HTR-8/SVneo (cell line): ENCODE measurements at regions not wholly inside any gene's neighbourhood (a gene's known extent, or its start where the extent isn't known, plus 50 kb on each side); places are given as distances from the start of the nearest gene placed in this dataset.
"Not testable (repeated sequence)": the region's sequence is repeated elsewhere in the genome, so short reads cannot be mapped to it uniquely, and the experiment has no call there.

Experiments used
- DNase-seq: peaks from one replicate; pipeline ENCODE4 v3.0.0; 2011; ENCODE audit warnings: low spot score, mixed read lengths; ENCODE audit not compliant: insufficient read length
- FAIRE-seq: peaks from 2 replicates; lab custom pipeline; 2011; peaks lifted over from hg19 to GRCh38; lab: Jason Lieb, UNC

DNA sequence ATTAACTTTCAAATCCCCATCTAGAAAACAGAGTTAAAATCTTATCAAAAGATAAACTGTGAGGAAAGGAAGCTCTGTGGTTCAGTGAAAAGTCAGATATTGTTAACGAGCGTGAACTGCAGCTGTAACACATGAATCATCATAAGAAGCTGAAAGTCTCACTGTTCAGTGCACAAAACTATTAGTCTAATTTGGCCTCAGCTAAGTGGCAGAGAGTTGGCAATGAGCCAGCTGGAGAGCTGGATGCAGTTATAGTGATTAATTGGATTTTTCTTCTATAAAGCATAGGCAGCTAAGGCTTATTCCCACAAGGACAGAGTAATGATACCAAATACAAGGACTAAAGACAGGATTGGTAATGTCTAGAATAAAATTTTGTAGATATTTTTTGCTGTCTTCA, 101.1 kb upstream of the ABCB5 start:
- FAIRE-seq (no peak), DNase-seq (peak; percentile 18)

DNA sequence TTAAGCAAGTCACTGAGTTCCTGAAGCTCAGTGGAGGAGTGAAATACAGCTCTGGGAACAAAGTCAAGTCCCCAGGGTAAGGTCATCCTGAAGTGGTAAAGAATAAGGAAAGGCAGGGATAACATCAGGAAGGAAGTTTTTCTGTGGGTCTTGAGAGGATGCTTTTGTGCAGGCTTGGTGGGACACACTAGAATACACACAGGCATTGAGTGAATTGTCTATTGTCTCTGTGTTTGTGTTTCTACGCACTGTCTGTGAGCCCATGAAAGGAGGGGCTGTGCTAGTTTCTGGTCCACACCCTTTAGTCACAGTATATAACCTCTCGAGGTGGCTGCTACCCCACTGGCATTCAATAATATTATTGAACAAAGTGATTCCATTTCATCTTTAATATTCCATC, 95.8 kb upstream of the ABCB5 start:
- FAIRE-seq = no peak
- DNase-seq = no peak

DNA sequence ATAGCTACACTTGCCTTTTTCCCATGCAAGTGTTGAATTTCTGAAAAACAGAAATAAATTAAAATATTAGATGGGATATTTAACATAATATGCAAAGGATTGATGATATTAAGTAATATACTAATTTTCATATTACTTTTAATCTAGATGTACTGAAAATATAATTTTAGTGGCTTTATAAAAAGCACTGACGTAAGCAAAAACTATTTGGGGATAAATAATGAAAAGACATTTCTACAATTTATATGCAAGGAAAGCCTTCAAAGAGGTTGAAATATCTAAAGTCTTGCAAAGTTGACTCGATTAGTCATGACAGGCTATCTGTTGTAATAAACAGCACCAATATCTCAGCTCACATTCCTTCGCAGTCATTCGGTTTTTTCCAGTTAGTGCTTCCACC, 94.9 kb upstream of the ABCB5 start:
- FAIRE-seq (no peak), DNase-seq (no peak)

DNA sequence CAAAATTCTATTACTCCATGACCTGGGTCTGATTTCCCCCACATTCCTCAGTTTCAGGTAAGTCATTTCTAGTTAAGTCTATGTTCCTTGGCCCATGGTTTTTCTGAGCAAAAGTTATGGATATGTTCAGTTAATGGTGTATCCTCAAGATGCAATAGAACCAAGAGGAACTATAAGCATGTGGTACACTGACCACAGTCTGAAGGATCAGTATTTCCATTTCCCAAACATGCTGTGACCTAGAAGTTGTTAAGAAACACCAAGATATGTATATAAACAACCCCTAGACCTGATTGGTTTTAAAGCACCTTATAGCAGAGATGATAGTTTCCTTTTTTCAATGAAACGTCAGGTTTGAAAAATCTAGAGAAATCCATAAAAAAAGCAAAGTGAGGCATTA, 94.2 kb upstream of the ABCB5 start:
- no peak for DNase-seq
- FAIRE-seq = no peak

DNA sequence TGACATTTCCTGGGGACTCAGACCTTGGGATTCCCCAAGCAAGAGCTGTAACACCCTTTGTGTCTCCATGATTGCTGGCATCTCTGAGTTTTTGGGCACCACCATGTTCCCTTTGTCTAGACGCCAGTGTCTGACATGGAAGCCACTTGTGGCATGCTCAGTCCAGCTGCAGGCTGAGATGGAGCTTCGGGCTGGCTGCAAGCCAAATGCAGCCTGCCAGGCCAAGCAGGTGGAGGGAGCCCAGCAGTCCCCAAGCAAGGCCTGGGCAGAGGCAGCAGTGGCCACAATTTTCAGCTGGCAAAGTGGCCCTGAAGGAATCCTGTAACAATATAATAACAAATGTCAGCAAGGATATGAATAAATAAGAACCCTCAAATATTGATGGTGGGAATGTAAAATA, 86.2 kb upstream of the ABCB5 start:
- FAIRE-seq = no peak
- no peak for DNase-seq

DNA sequence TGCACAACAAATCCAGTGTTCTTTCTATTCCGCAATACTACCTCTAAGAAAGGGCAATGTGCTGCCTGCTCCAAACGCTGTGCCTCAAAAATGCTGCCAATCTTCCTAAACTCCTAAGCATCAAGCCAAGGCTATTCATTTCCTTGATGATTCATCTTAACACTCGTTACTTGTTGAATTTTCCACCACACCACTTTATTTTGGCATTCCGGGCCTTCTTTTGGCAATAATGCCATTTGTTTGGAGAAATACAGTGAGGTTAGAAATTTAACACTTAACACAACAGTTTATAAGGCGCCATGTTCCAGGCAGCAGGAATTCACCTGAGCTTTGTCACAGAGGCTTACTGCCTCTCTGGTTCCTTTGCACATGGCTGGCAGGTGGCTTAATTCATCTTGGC, 82.6 kb upstream of the ABCB5 start:
- DNase-seq (no peak), FAIRE-seq (no peak)

DNA sequence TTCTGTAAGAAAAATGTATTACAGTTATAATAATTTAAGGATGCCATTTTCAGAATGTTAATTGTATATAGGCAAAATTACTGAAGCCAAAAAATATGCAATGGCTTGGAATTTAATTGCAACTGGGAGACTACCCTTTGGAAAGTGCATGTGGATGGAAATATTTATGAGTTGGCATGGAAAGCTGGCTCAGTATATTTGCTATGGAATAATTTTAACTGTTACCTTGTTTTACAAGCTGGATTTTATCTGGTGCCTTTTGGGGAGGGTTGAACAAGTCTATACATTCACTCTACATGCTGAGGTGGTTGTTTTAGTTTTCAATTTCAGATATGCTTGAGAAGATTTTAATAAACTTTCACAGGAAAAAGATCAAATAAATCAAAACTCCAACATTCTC, 80.9 kb upstream of the ABCB5 start:
- no peak for DNase-seq
- FAIRE-seq = no peak

DNA sequence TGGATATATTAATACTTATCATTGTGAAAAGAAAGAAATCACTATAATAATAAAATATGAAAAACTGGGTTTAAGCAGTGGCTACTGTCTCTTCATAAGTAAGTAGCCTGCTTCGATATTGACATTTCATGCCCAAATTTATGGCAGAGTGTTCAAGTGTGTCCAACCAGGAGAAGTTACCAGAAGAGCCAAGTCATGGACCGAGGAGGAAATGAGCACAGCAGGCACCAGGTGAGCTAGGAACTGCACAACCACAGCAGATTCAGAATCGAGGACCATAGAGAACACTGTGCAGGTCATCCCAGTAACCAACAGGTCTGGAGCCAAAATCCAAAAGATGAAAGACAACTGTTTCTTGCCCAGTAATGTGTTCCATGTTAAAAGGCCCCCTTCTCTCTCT, 79.9 kb upstream of the ABCB5 start:
- FAIRE-seq (no peak), DNase-seq (no peak)

DNA sequence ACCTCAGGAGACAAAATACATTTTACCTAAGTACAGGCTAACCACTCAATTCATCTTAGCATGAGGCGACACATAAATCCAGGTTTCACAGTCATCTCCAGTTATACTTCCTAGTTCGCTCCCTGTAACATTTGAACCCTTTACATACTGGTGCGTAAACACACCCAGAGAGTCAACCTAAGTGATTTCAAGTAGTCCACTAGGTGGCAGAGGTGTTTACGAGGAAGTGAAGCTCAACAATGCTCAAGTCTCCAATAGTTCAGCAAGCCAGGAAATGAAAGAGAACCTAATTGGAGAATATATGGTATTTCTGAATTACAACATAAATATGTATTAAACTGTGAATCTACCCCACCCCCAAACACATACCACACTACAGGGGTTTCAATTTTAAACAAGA, 76.3 kb upstream of the ABCB5 start:
- DNase-seq = no peak
- FAIRE-seq = no peak

DNA sequence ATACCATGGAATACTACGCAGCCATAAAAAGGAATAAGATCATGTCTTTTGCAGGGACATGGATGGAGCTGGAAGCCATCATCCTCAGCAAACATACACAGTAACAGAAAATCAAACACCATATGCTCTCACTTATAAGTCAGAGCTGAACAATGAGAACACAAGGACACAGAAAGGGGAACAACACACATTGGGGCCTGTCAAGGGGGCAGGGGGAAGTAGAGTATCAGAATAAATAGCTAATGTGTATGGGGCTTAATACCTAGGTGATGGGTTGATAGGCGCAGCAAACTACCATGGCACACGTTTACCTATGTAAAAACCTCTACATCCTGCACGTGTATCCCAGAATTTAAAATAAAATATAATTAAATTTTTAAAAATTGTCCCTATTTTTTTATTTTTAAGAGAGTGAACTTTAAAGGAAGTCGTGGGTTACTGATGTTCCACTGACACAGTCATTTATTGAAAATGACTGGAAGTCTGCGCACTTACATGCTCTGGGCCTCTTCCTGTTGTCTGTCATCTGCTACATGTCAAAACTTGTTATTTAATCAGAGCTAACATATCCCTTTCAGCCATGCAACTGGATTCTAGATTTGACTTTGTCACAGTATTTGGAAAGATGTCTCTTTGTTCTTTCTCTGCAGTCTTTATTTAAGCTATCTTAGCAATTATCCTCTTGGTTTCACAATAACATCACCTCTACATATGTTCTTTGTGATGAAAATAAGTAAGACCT, 73.7 kb upstream of the ABCB5 start:
- no peak for DNase-seq
- FAIRE-seq = no peak

DNA sequence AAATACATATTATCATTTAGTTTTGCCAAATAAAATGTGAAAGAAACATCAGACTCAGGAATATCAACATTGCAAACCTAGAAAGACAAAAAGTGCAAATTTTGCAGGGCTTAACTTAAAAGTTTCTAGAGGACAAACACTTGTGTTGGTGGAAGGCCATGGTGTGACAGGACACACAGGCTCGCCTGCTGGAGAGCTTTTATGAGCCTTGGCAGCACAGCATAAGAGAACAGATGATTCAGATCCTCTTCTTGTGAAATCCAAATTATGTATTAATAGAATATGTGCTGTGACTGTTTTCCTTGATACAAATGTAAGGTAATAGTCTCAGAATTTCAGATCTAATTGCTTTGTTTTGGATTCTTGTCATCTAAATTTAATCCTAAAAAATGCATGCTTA, 72.9 kb upstream of the ABCB5 start:
- no peak for FAIRE-seq
- no peak for DNase-seq

DNA sequence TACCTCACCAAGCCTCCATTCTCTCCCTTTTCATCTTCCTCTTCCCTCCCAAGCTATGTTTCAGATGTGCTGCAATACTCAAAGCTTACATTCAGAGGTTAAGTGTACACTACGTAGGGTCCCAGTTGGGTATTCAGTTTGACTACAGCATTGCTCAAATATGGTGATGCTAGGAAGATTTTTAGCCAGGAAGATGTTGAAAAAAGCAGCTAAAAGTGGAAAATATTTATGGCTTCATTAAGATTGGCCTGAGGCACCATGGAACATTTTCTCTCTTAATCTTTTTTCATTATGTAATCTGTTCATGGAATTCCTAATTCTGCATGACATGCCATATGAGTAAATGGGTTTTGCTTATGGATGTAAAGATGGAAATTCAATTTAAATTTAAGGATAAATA, 72.0 kb upstream of the ABCB5 start:
- FAIRE-seq = no peak
- no peak for DNase-seq

DNA sequence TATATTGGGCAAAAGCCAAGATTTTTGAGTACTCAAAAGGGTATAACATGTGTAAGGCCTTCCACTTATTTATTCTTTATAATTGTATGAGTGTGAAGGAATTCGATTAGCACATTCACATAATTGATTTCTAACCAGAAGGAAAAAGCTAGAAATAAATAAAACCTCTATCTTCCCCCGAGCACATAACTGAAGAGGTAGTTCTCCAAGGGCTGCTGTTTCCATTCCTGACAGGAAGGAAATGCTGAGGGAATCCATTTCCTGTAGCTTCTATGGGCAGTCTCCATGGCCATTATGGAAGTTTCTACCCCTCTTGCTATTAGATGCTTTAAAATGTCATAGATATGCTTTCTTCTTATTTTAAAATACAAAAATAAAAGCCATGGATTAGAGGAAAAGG, 70.5 kb upstream of the ABCB5 start:
- no peak for DNase-seq

DNA sequence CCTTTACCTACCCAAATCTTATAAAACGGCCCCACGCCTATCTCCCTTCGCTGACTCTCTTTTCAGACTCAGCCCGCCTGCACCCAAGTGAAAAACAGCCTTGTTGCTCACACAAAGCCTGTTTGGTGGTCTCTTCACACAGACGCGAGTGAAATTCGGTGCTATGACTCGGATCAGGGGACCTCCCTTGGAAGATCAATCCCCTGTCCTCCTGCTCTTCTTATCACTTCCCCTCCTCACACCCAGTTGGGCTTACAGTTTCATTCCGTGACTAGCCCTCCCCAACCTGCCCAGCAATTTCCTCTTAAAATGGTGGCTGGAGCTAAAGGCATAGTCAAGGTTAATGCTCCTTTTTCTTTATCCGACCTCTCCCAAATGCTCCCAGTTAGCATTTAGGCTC, 68.5 kb upstream of the ABCB5 start:
- FAIRE-seq, DNase-seq: not testable (repeated sequence)

More for the DNA sequence above, 70.5 kb upstream of the ABCB5 start:
- no peak for FAIRE-seq

DNA sequence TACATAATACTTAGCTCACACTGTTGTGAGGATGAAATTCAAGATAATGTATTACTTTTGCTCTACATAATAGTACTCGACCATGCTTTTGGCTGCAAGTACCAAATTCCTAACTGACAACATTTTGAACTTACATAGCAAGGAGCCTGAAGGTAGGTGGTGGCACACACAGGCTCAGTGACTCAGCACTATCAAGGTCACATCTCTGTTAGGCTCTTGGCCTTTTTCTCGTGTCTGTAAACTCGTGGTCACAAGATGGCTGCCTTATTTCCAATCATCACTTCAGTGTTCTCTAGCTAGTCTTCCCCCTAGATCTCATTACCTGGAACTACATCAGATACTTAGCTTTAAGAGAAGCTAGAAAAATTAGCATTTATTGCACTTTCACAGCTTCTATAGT, 61.4 kb upstream of the ABCB5 start:
- DNase-seq = no peak
- FAIRE-seq = no peak

DNA sequence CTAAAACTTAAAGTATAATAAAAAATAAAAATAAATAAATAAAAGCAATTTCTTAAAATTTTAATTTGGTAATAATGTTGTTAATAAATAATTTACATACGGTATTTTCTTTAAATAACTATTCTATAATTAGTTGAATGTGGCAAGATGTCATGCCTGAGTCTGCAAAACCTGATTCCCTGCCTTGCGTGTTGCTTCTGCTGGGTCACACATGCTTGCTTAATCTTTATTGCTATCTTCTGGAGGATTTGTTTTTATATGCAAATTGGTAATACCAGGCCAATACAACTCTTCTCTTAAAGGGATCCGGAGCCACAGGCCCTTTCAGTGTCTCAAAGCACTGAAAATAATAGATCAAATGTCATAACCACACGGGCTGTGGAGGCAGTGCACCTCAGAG, 59.4 kb upstream of the ABCB5 start:
- DNase-seq (no peak), FAIRE-seq (no peak)

DNA sequence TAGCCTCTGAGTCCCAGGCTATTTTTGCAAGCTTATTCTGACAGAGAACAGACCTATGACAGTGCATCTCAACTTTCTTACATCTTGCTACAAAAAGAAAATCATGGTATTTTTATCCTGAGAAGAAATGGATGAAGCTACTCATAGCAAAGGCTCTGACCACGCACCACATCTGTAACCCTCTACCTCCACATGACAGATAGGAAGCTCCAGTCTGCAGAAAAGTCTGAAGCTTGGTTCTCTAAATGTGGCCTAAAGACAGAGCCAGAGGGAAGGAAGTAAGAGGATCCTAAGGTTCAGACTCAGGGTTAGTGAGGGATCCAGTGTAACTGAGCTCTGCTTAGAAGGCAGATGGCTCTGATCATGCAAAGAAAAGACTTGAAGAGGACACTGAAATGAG, 58.4 kb upstream of the ABCB5 start:
- DNase-seq = no peak

DNA sequence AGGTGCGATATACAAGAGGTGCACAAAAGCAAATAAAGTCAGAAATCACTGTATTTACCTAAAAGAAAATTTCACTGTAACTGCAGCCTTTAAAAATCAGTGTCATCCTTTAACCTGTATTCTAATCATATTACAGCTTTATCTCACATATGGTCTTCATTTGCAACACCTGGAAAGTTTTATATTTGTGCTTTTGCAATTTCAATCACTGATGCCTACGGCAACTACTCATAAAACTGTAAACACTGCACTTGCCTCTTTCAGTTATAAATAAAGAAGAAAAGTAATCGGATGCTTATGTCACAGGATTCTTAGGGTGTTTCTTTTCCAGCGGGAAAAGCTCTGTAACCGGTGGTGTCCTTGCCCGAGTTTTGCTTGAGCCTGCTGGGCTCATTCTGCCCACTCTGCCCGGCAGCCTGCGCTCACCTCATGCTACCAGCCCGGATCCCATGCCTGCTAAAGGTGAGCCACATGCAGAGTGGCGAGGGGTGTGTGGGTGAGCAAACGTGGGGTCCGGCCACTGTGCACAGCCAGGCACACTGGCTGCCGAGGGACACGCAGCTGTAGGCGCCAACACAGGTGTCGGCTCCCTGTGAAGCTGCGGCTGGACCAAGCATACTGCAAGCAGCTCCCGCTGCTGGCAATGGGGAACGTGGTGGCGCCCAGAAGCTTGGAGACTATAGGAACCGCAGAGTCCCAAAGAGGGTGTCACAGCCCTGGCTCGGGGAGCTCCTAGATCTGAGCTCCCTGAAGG, 56.3 kb upstream of the ABCB5 start:
- no peak for DNase-seq
- FAIRE-seq = no peak

More for the DNA sequence above, 58.4 kb upstream of the ABCB5 start:
- FAIRE-seq = no peak

DNA sequence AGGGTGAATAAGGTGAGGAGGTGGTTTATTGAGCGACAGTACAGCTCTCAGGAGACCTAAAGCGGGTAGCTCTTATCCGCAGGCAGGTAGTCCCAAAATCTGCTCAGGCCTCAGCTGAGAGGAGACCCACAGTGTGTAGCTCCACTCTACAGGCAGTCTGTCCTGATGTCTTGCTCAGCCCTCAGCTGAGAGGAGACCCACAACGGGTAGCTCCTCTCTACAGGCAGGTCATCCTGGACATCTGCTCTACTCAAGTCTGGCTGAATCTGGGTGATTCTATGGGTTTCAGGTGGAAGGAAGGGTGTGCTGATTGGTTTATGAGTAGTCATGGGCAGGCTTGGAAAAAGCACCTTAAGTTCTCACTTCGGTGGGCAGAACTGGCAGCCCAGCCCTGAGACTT, 55.6 kb upstream of the ABCB5 start:
- FAIRE-seq = no peak
- DNase-seq = no peak

DNA sequence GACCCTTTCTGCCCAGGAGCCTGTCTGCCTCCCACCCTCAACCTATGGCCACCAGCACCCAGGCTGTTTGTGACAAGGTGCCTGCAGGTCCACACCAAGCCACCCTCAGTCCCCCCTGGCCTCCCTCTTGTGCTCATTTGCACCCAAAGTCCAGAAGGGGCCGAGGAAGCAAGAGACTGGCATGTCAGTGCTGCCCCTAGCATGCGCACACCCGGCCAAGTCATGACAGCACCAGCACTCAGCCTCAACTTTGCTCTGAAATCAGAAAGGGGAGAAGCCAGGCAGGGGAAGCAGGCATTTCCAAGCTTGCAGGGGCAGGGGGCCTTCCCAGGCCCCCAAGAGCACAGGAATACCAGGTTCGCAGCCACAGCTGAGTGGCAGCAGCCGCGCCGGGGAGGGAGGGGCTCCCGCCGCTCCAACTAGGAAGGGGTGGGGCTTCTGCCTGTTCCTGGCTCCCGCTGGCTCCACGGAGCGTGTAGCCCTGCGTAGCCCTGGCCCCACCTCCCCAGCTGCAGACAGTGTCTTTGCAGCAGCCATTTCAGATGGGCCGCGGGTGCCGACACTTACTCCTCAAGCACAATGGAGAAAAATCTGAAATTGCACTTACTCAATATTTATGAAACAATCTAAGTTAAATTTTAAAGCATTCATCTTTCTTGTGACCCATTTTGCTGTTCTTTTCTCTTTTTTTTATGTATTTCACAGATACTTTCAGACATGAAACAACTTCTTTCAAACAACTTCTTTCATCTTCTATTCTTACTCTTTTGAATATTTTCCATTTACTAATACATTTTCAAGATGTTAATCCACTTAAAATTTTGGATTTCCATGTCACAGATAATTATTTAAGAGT, 54.9 kb upstream of the ABCB5 start:
- DNase-seq (no peak), FAIRE-seq (no peak)

DNA sequence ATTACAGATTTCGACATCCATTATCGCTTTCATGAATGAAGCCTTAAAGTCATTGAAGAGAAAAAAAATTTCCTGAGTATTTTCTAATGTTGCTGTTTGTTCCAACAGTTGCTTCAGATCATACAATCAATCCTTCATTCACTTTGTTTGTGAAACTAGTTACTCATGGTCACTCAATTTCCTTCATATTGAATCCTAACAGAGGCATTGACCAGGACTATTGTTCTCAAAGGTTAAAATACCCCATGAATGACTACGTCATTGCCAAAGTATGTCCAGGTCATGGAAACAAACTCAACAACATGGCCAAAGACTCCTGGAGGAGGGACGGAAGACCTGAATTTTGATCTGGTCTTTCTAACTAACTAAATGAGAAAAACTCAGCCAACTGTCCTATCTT, 54.0 kb upstream of the ABCB5 start:
- FAIRE-seq = no peak
- DNase-seq = no peak
